OCI-LY7 (cell line): ENCODE measurements at regions not wholly inside any gene's neighbourhood (a gene's known extent, or its start where the extent isn't known, plus 50 kb on each side); places are given as distances from the start of the nearest gene placed in this dataset.

Source experiments
- BruUV-seq: library from RNA; stranded (reverse); fragments of 400-500 nt; replicated peaks from 2 replicates; lab custom pipeline; 2021; lab: Mats Ljungman, UMichigan
- CTCF ChIA-PET: fragments of 300-600 bp; sonication (Branson Sonifier 250); formaldehyde crosslinking; loops from one replicate; lab custom pipeline; 2022; ENCODE audit warnings: antibody characterized with exemption; ENCODE audit not compliant: unreplicated experiment; lab: Charles Lee
- POLR2A ChIA-PET: fragments of 300-600 bp; sonication (Branson Sonifier 250); formaldehyde crosslinking; loops from one replicate; lab custom pipeline; 2022; ENCODE audit warnings: antibody characterized with exemption; lab: Charles Lee
- DNase-seq: peaks from one replicate; pipeline ENCODE4 v3.0.0-alpha.2; 2015; ENCODE audit warnings: low spot score
- H2AFZ ChIP-seq: fragments of 200-600 bp; sonication (generic), shearing (Covaris generic); 2 replicates; pipeline ENCODE4 v1.6.1; 2014; ENCODE audit warnings: mild to moderate bottlenecking, antibody characterized with exemption, low read length, moderate library complexity
- H3K27ac ChIP-seq: fragments of 200-600 bp; sonication (generic); 2 replicates; pipeline ENCODE4 v1.5.1; 2014; ENCODE audit warnings: mixed run types, low read depth, mild to moderate bottlenecking, moderate library complexity, low read length, inconsistent platforms; ENCODE audit not compliant: poor library complexity, severe bottlenecking
- H3K36me3 ChIP-seq: fragments of 200-600 bp; sonication (generic); 2 replicates; pipeline ENCODE4 v1.6.1; 2014; ENCODE audit warnings: mild to moderate bottlenecking, antibody characterized with exemption, low read length, moderate library complexity, mixed read lengths; ENCODE audit not compliant: insufficient read depth
- H3K4me1 ChIP-seq: fragments of 200-600 bp; sonication (generic); 2 replicates; pipeline ENCODE4 v1.5.1; 2014; ENCODE audit warnings: mild to moderate bottlenecking, low read length; ENCODE audit not compliant: insufficient read depth, poor library complexity, severe bottlenecking
- H3K4me2 ChIP-seq: fragments of 200-600 bp; sonication (generic); 2 replicates; pipeline ENCODE4 v1.6.1; 2014; ENCODE audit warnings: mild to moderate bottlenecking, low read length
- H3K4me3 ChIP-seq: fragments of 200-600 bp; sonication (generic); 2 replicates; pipeline ENCODE4 v1.5.1; 2014; ENCODE audit warnings: mild to moderate bottlenecking, low read depth, low read length; ENCODE audit not compliant: poor library complexity, severe bottlenecking
- H3K79me2 ChIP-seq: fragments of 200-600 bp; sonication (generic); 2 replicates; pipeline ENCODE4 v1.6.1; 2016; ENCODE audit warnings: low read depth, mild to moderate bottlenecking, low read length, moderate library complexity, mixed read lengths; ENCODE audit not compliant: insufficient read depth
- H3K9me2 ChIP-seq: fragments of 200-600 bp; sonication (generic); 2 replicates; pipeline ENCODE4 v1.6.1; 2016; ENCODE audit warnings: mild to moderate bottlenecking, low read length, mixed read lengths; ENCODE audit not compliant: insufficient read depth
- H3K9me3 ChIP-seq: fragments of 200-600 bp; sonication (generic); 2 replicates; pipeline ENCODE4 v1.6.1; 2014; ENCODE audit warnings: mild to moderate bottlenecking, mixed run types, low read length, mixed read lengths
- H4K20me1 ChIP-seq: fragments of 200-600 bp; sonication (generic); 2 replicates; pipeline ENCODE4 v1.6.1; 2014; ENCODE audit warnings: mild to moderate bottlenecking, antibody characterized with exemption, low read length, moderate library complexity, mixed read lengths; ENCODE audit not compliant: insufficient read depth
- EZH2phosphoT487 ChIP-seq: fragments of 200-600 bp; sonication (generic); IDR thresholded peaks from 2 replicates; pipeline ENCODE4 v1.6.1; 2018; ENCODE audit warnings: low read depth, borderline replicate concordance, mild to moderate bottlenecking, mixed run types, antibody characterized with exemption, low read length, moderate library complexity, mixed read lengths
- intact Hi-C: fragments of 100-400 bp; cut with micrococcal nuclease; formaldehyde crosslinking; loops from one replicate; pipeline ENCODE4 v1.10.0; 2022; ENCODE audit not compliant: unreplicated experiment
- TF ChIP-seq, protein P1 (sequence below): fragments of 200-600 bp; sonication (generic); conservative IDR thresholded peaks from 2 replicates; pipeline ENCODE4 v1.5.1; 2014; ENCODE audit warnings: mild to moderate bottlenecking, antibody characterized with exemption, low read length, moderate library complexity, mixed read lengths

DNA sequence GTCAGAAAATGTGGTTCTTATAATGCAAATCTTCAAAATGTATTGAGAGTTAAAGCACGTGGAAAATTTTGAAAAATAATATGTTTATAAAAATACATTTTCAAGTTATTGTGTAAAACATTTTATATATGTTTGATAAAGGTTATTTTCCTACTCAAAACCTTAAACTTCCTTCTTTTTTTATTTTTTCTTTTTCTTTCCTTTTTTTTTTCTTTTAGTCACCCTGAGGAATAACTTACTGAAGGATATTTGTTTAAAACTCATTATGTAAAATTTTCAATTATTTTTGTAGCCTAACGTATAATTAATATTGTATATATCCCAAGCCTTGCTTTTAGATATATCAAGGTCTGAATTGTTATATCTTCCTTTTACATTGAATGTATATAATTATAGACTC, 346.8 kb upstream of the GYPC start:
- Histone ChIP-seq H3K36me3 (no peaks in the 10 kb centered on the region), H3K4me3 (no peak overlapping the region)
- CTCF ChIA-PET: no interaction called here

GRCh38 chr2:126312579-126312978, 343.4 kb upstream of the GYPC start:
- POLR2A ChIA-PET: no interaction called here
- intact Hi-C loops: no loop called here

More for the DNA sequence above, 346.8 kb upstream of the GYPC start:
- TF ChIP-seq EZH2phosphoT487: no peak
- TF ChIP-seq, protein P1, sequence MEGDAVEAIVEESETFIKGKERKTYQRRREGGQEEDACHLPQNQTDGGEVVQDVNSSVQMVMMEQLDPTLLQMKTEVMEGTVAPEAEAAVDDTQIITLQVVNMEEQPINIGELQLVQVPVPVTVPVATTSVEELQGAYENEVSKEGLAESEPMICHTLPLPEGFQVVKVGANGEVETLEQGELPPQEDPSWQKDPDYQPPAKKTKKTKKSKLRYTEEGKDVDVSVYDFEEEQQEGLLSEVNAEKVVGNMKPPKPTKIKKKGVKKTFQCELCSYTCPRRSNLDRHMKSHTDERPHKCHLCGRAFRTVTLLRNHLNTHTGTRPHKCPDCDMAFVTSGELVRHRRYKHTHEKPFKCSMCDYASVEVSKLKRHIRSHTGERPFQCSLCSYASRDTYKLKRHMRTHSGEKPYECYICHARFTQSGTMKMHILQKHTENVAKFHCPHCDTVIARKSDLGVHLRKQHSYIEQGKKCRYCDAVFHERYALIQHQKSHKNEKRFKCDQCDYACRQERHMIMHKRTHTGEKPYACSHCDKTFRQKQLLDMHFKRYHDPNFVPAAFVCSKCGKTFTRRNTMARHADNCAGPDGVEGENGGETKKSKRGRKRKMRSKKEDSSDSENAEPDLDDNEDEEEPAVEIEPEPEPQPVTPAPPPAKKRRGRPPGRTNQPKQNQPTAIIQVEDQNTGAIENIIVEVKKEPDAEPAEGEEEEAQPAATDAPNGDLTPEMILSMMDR: no peak
- Histone ChIP-seq H2AFZ (no peak overlapping the region), H3K4me1 (no peaks in the 10 kb centered on the region), H3K9me3 (no peaks in the 10 kb centered on the region), H3K79me2 (no peaks in the 10 kb centered on the region), H3K27ac (no peak overlapping the region), H3K4me2 (no peak overlapping the region), H3K9me2 (no peaks in the 10 kb centered on the region), H4K20me1 (no peaks in the 10 kb centered on the region)
- intact Hi-C loops: no loop called here
- POLR2A ChIA-PET: no interaction called here
- BruUV-seq: no TSS peak
- no peak for DNase-seq

GRCh38 chr2:126315828-126316227, 340.1 kb upstream of the GYPC start:
- Histone ChIP-seq H3K9me3 (no peaks in the 10 kb centered on the region), H4K20me1 (no peaks in the 10 kb centered on the region), H3K9me2 (no peaks in the 10 kb centered on the region), H2AFZ (no peak overlapping the region), H3K27ac (no peak overlapping the region), H3K36me3 (no peaks in the 10 kb centered on the region), H3K4me2 (no peak overlapping the region), H3K4me3 (no peak overlapping the region), H3K79me2 (no peaks in the 10 kb centered on the region), H3K4me1 (no peaks in the 10 kb centered on the region)
- no TSS peak for BruUV-seq
- intact Hi-C loops: no loop called here
- CTCF ChIA-PET: no interaction called here
- POLR2A ChIA-PET: no interaction called here
- no peak for DNase-seq
- TF ChIP-seq, protein P1: no peak
- TF ChIP-seq EZH2phosphoT487: no peak

More at GRCh38 chr2:126312579-126312978, 343.4 kb upstream of the GYPC start:
- Histone ChIP-seq H3K4me1 (no peaks in the 10 kb centered on the region), H3K79me2 (no peaks in the 10 kb centered on the region), H3K9me3 (no peaks in the 10 kb centered on the region), H3K4me3 (no peak overlapping the region), H3K4me2 (no peak overlapping the region), H4K20me1 (no peaks in the 10 kb centered on the region), H3K27ac (no peak overlapping the region), H3K36me3 (no peaks in the 10 kb centered on the region), H3K9me2 (no peaks in the 10 kb centered on the region), H2AFZ (no peak overlapping the region)
- TF ChIP-seq, protein P1: no peak
- no peak for TF ChIP-seq EZH2phosphoT487
- CTCF ChIA-PET: no interaction called here
- BruUV-seq: no TSS peak
- DNase-seq: no peak
